HG02759 (cell line): ENCODE measurements at regions not wholly inside any gene's neighbourhood (a gene's known extent, or its start where the extent isn't known, plus 50 kb on each side); places are given as distances from the start of the nearest gene placed in this dataset.
"Not testable (repeated sequence)": the region's sequence is repeated elsewhere in the genome, so short reads cannot be mapped to it uniquely, and the experiment has no call there.

Experiments used
- ATAC-seq: cut with Tn5 transposase; IDR thresholded peaks from one replicate; pipeline ENCODE4 v1.9.1; 2021; ENCODE audit warnings: mild to moderate bottlenecking, moderate library complexity; ENCODE audit not compliant: unreplicated experiment

- ATAC-seq = no peak
Observed at GRCh38 chr10:57094083-57094482, 733.0 kb upstream of the ZWINT start.

GRCh38 chr10:57053530-57053929 is 692.5 kb upstream of the ZWINT start:
- no peak for ATAC-seq

GRCh38 chr10:57049096-57049495 is 688.0 kb upstream of the ZWINT start:
- ATAC-seq = no peak

- ATAC-seq = no peak
Observed at GRCh38 chr10:57038531-57038930, 677.5 kb upstream of the ZWINT start.

GRCh38 chr10:57035310-57035709 is 674.3 kb upstream of the ZWINT start:
- no peak for ATAC-seq

GRCh38 chr10:57032301-57032700 is 671.2 kb upstream of the ZWINT start:
- ATAC-seq = not testable (repeated sequence)

- ATAC-seq = no peak
Observed at GRCh38 chr10:57031346-57031745, 670.3 kb upstream of the ZWINT start.

GRCh38 chr10:57026307-57026706 is 665.2 kb upstream of the ZWINT start:
- ATAC-seq = no peak

- ATAC-seq = no peak
Observed at GRCh38 chr10:57023626-57024025, 662.6 kb upstream of the ZWINT start.

- no peak for ATAC-seq
Observed at GRCh38 chr10:57018452-57018851, 657.4 kb upstream of the ZWINT start.

- ATAC-seq = no peak
Observed at GRCh38 chr10:57017356-57018037, 656.4 kb upstream of the ZWINT start.

GRCh38 chr10:57015595-57016318 is 654.7 kb upstream of the ZWINT start:
- no peak for ATAC-seq

GRCh38 chr10:57015187-57015586 is 654.1 kb upstream of the ZWINT start:
- ATAC-seq = no peak

- no peak for ATAC-seq
Observed at GRCh38 chr10:57014758-57015157, 653.7 kb upstream of the ZWINT start.

GRCh38 chr10:57008189-57008588 is 647.1 kb upstream of the ZWINT start:
- ATAC-seq = no peak

- no peak for ATAC-seq
Observed at GRCh38 chr10:56991591-56992069, 630.6 kb upstream of the ZWINT start.

- ATAC-seq = no peak
Observed at GRCh38 chr10:56975513-56975912, 614.5 kb upstream of the ZWINT start.

GRCh38 chr10:56973766-56974165 is 612.7 kb upstream of the ZWINT start:
- ATAC-seq = no peak

- ATAC-seq = no peak
Observed at GRCh38 chr10:56943221-56943755, 582.2 kb upstream of the ZWINT start.

- ATAC-seq = no peak
Observed at GRCh38 chr10:56934515-56934914, 573.5 kb upstream of the ZWINT start.

GRCh38 chr10:56928714-56929113 is 567.7 kb upstream of the ZWINT start:
- no peak for ATAC-seq

- ATAC-seq = no peak
Observed at GRCh38 chr10:56927701-56928100, 566.6 kb upstream of the ZWINT start.
